Type B pancreatic cell (in vitro differentiated cells): ENCODE measurements at regions not wholly inside any gene's neighbourhood (a gene's known extent, or its start where the extent isn't known, plus 50 kb on each side); places are given as distances from the start of the nearest gene placed in this dataset.
"Not testable (repeated sequence)": the region's sequence is repeated elsewhere in the genome, so short reads cannot be mapped to it uniquely, and the experiment has no call there.

ENCODE experiments used
- DNase-seq: peaks from one replicate; pipeline ENCODE4 v3.0.0; 2021; ENCODE audit warnings: mixed read lengths; ENCODE audit not compliant: unreplicated experiment; ENCODE audit errors: extremely low spot score
- H3K27ac Mint-ChIP-seq: 2 replicates; pipeline ENCODE4 v1.8.0; 2021; ENCODE audit warnings: mild to moderate bottlenecking, mixed read lengths
- H3K27me3 Mint-ChIP-seq: 2 replicates; pipeline ENCODE4 v1.8.0; 2021; ENCODE audit warnings: mixed read lengths
- H3K36me3 Mint-ChIP-seq: 2 replicates; pipeline ENCODE4 v1.8.0; 2021; ENCODE audit warnings: mixed read lengths
- H3K4me1 Mint-ChIP-seq: one replicate; pipeline ENCODE4 v1.8.0; 2021; ENCODE audit warnings: mixed read lengths; ENCODE audit not compliant: unreplicated experiment
- H3K4me3 Mint-ChIP-seq: 2 replicates; pipeline ENCODE4 v1.8.0; 2021; ENCODE audit warnings: mild to moderate bottlenecking, mixed read lengths
- H3K9me3 Mint-ChIP-seq: 2 replicates; pipeline ENCODE4 v1.8.0; 2021; ENCODE audit warnings: mixed read lengths
- CTCF ChIP-seq: fragments of 200-600 bp; sonication (generic); conservative IDR thresholded peaks from 2 replicates; pipeline ENCODE4 v1.5.0; 2021; ENCODE audit warnings: antibody characterized with exemption, mild to moderate bottlenecking

- H3K27ac Mint-ChIP-seq = no peak overlapping the region
- no peak for TF ChIP-seq CTCF
- H3K4me1 Mint-ChIP-seq = no peaks in the 10 kb centered on the region
- DNase-seq = no peak
- H3K9me3 Mint-ChIP-seq = no peaks in the 10 kb centered on the region
- no peak overlapping the region for H3K4me3 Mint-ChIP-seq
- no peaks in the 10 kb centered on the region for H3K27me3 Mint-ChIP-seq
- no peaks in the 10 kb centered on the region for H3K36me3 Mint-ChIP-seq
Observed at GRCh38 chr1:96464991-96465390, 256.6 kb upstream of the PTBP2 start.

- no peaks in the 10 kb centered on the region for H3K36me3 Mint-ChIP-seq
- no peak for DNase-seq
- H3K4me3 Mint-ChIP-seq = no peak overlapping the region
- H3K27me3 Mint-ChIP-seq = no peaks in the 10 kb centered on the region
- H3K9me3 Mint-ChIP-seq = no peaks in the 10 kb centered on the region
- no peaks in the 10 kb centered on the region for H3K4me1 Mint-ChIP-seq
- no peak for TF ChIP-seq CTCF
- no peak overlapping the region for H3K27ac Mint-ChIP-seq
Observed at GRCh38 chr1:96465441-96465840, 256.1 kb upstream of the PTBP2 start.

GRCh38 chr1:96466842-96467241, 254.7 kb upstream of the PTBP2 start:
- Mint-ChIP-seq H3K36me3 (no peaks in the 10 kb centered on the region), H3K4me1 (no peaks in the 10 kb centered on the region), H3K4me3 (no peak overlapping the region), H3K27me3 (no peaks in the 10 kb centered on the region), H3K9me3 (no peaks in the 10 kb centered on the region), H3K27ac (no peak overlapping the region)
- TF ChIP-seq CTCF = no peak
- DNase-seq = no peak

GRCh38 chr1:96469726-96470125, 251.9 kb upstream of the PTBP2 start:
- H3K27ac Mint-ChIP-seq, H3K4me3 Mint-ChIP-seq, H3K36me3 Mint-ChIP-seq, H3K4me1 Mint-ChIP-seq, H3K9me3 Mint-ChIP-seq, DNase-seq, H3K27me3 Mint-ChIP-seq: not testable (repeated sequence)

- Mint-ChIP-seq H3K27me3 (peaks cover 3% of the 10 kb centered on the region), H3K27ac (no peak overlapping the region), H3K9me3 (no peaks in the 10 kb centered on the region), H3K36me3 (no peaks in the 10 kb centered on the region), H3K4me3 (no peak overlapping the region), H3K4me1 (peaks cover 7% of the 10 kb centered on the region)
- no peak for DNase-seq
- no peak for TF ChIP-seq CTCF
Observed at GRCh38 chr1:96472471-96472870, 249.1 kb upstream of the PTBP2 start.

- Mint-ChIP-seq H3K9me3 (no peaks in the 10 kb centered on the region), H3K4me3 (peak overlapping the region; percentile 37), H3K27me3 (peaks cover 3% of the 10 kb centered on the region), H3K4me1 (peaks cover 7% of the 10 kb centered on the region), H3K27ac (no peak overlapping the region), H3K36me3 (no peaks in the 10 kb centered on the region)
- TF ChIP-seq CTCF = no peak
- no peak for DNase-seq
Observed at GRCh38 chr1:96473791-96474434, 247.7 kb upstream of the PTBP2 start.
